Endothelial cell of umbilical vein (primary cell): ENCODE measurements at regions not wholly inside any gene's neighbourhood (a gene's known extent, or its start where the extent isn't known, plus 50 kb on each side); places are given as distances from the start of the nearest gene placed in this dataset.

ENCODE experiments used
- BruUV-seq: library from RNA; stranded (reverse); fragments of 400-500 nt; replicated peaks from 2 replicates; lab custom pipeline; 2021; lab: Mats Ljungman, UMichigan
- CTCF ChIA-PET: fragments of 300-600, 350-600 bp; sonication (Branson Sonifier 250); formaldehyde crosslinking; loops from one replicate; lab custom pipeline; 2021; ENCODE audit warnings: antibody characterized with exemption, inconsistent platforms; lab: Charles Lee
- POLR2A ChIA-PET: fragments of 300-600, 350-600 bp; sonication (Branson Sonifier 250); formaldehyde crosslinking; loops from one replicate; lab custom pipeline; 2021; ENCODE audit warnings: antibody characterized with exemption, inconsistent platforms; lab: Charles Lee
- DNase-seq: peaks from one replicate; pipeline ENCODE4 v3.0.0-alpha.2; 2011; ENCODE audit warnings: low read depth, low spot score
- FAIRE-seq: peaks from 2 replicates; lab custom pipeline; 2011; peaks lifted over from hg19 to GRCh38; lab: Jason Lieb, UNC
- H2AFZ ChIP-seq: 2 replicates; pipeline ENCODE4 v1.6.0; 2012; ENCODE audit warnings: low read depth, low read length, control low read depth, inconsistent platforms
- H3K27ac ChIP-seq: 2 replicates; pipeline ENCODE4 v1.5.1; 2011; ENCODE audit warnings: low read depth, mild to moderate bottlenecking, control low read depth, low read length, moderate library complexity; ENCODE audit not compliant: insufficient read depth
- H3K27me3 ChIP-seq, 2 experiments: 2 replicates each; pipeline versions ENCODE4 v1.6.0 to v1.6.1; 2011; ENCODE audit warnings: low read length in 2 of 2, mixed read lengths in 1 of 2; ENCODE audit not compliant: control insufficient read depth in 2 of 2, insufficient read depth in 2 of 2
- H3K36me3 ChIP-seq, 2 experiments: 2 replicates in 1 of 2; 3 replicates in 1 of 2; pipeline ENCODE4 v1.5.1; 2011; ENCODE audit warnings: low read length in 2 of 2, mild to moderate bottlenecking in 1 of 2, moderate library complexity in 1 of 2; ENCODE audit not compliant: control insufficient read depth in 2 of 2, insufficient read depth in 2 of 2; ENCODE audit errors: extremely low read depth in 1 of 2
- H3K4me1 ChIP-seq: 3 replicates; pipeline ENCODE4 v1.5.1; 2011; ENCODE audit warnings: mild to moderate bottlenecking, low read length; ENCODE audit not compliant: control insufficient read depth, insufficient read depth; ENCODE audit errors: extremely low read depth
- H3K4me2 ChIP-seq: 2 replicates; pipeline ENCODE4 v1.6.1; 2011; ENCODE audit warnings: low read length, control low read depth, mixed read lengths; ENCODE audit not compliant: insufficient read depth
- H3K4me3 ChIP-seq, 3 experiments: fragments of 200-600 bp in 1 of 3; sonication (generic), shearing (Covaris generic) in 1 of 3; replicated peaks in 1 of 3; 2 replicates each; pipeline ENCODE4 v1.5.1; 2011 to 2016; ENCODE audit warnings: control low read depth in 3 of 3, low read length in 3 of 3, mild to moderate bottlenecking in 2 of 3, inconsistent platforms in 1 of 3, low read depth in 1 of 3, moderate library complexity in 1 of 3; ENCODE audit not compliant: insufficient read depth in 1 of 3
- H3K79me2 ChIP-seq: 2 replicates; pipeline ENCODE4 v1.6.0; 2012; ENCODE audit warnings: low read length, inconsistent platforms; ENCODE audit not compliant: control insufficient read depth, insufficient read depth
- H3K9ac ChIP-seq: replicated peaks from 2 replicates; pipeline ENCODE3; 2011; ENCODE audit warnings: low read length, control low read depth; ENCODE audit not compliant: insufficient read depth; ENCODE audit errors: extremely low read depth
- H3K9me1 ChIP-seq: replicated peaks from 3 replicates; pipeline ENCODE4 v1.6.0; 2011; ENCODE audit warnings: mild to moderate bottlenecking, low read length; ENCODE audit not compliant: control insufficient read depth, insufficient read depth; ENCODE audit errors: extremely low read depth
- H3K9me3 ChIP-seq: replicated peaks from 2 replicates; pipeline ENCODE4 v1.5.1; 2012; ENCODE audit warnings: low read length, inconsistent platforms; ENCODE audit not compliant: control insufficient read depth, insufficient read depth
- H4K20me1 ChIP-seq: replicated peaks from 2 replicates; pipeline ENCODE3; 2011; ENCODE audit warnings: mild to moderate bottlenecking, low read length; ENCODE audit not compliant: control insufficient read depth, insufficient read depth; ENCODE audit errors: extremely low read depth
- EZH2 ChIP-seq: IDR thresholded peaks from 2 replicates; pipeline ENCODE4 v1.6.1; 2012; ENCODE audit warnings: borderline replicate concordance, low read depth, mild to moderate bottlenecking, moderate library complexity, low read length, inconsistent platforms; ENCODE audit not compliant: severe bottlenecking
- FOS ChIP-seq: IDR thresholded peaks from 2 replicates; pipeline ENCODE4 v1.6.1; 2011; ENCODE audit warnings: mild to moderate bottlenecking, low read length, moderate library complexity, borderline replicate concordance; ENCODE audit not compliant: insufficient read depth
- GATA2 ChIP-seq: IDR thresholded peaks from 2 replicates; pipeline ENCODE4 v1.7.0; 2011; ENCODE audit warnings: low read depth, mild to moderate bottlenecking, moderate library complexity, mixed read lengths, low read length; ENCODE audit not compliant: insufficient read length, insufficient read depth
- JUN ChIP-seq: IDR thresholded peaks from 2 replicates; pipeline ENCODE4 v1.6.1; 2011; ENCODE audit warnings: borderline replicate concordance, low read depth; ENCODE audit not compliant: insufficient read length, insufficient read depth
- MYC ChIP-seq: IDR thresholded peaks from one replicate; pipeline ENCODE4 v1.6.1; 2011; ENCODE audit warnings: mild to moderate bottlenecking, low read depth, low read length
- POLR2A ChIP-seq: IDR thresholded peaks from 2 replicates; pipeline ENCODE4 v1.6.1; 2012; ENCODE audit warnings: low read depth, mild to moderate bottlenecking, control low read depth, low read length
- POLR2AphosphoS5 ChIP-seq: IDR thresholded peaks from 2 replicates; pipeline ENCODE4 v1.6.1; 2012; ENCODE audit warnings: low read depth, mild to moderate bottlenecking, control low read depth, low read length, moderate library complexity; ENCODE audit not compliant: insufficient read depth
- dilution Hi-C: fragments of 300-500 bp; cut with MboI; formaldehyde crosslinking; loops from one replicate; pipeline ENCODE4 v1.15.0; 2019; ENCODE audit warnings: low sequenced_read_pairs; ENCODE audit not compliant: extremely low pct_ligation_motif_present
- intact Hi-C: fragments of 100-400 bp; cut with micrococcal nuclease; formaldehyde crosslinking; loops from one replicate; pipeline ENCODE4 v1.10.0; 2022
- TF ChIP-seq, protein P1 (sequence below): IDR thresholded peaks from 2 replicates; pipeline ENCODE4 v1.6.1; 2011; ENCODE audit not compliant: insufficient read depth, insufficient read length
- TF ChIP-seq, protein P2 (sequence below), 2 donors: IDR thresholded peaks; 1 replicate in 1 of 2; 2 replicates in 1 of 2; pipeline ENCODE4 v1.5.1; 2011; ENCODE audit warnings: low read length in 2 of 2, mild to moderate bottlenecking in 2 of 2, moderate library complexity in 2 of 2, control low read depth in 1 of 2, inconsistent platforms in 1 of 2, low read depth in 1 of 2; ENCODE audit not compliant: insufficient read depth in 1 of 2; ENCODE audit errors: extremely low read depth in 1 of 2

DNA sequence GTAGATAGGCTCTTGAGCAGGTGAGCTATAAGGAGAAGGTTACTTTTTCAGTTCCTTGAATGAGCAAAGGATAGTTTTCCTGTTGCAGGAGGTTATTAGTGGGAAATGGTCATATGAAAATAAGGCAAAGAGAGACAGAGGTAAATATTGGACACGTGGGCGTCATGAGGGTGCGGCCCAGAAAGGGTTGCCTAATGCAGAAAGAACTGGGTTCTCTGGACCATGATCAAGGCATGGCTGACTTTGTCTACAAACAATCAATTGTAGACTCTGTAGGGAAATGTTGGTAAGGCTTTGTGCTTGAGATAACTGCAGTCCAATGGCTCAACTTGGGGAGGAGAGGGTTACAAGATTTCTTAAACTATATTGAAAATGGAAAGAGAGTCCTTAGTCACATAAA, 585.8 kb downstream of the BCL11A start:
- FAIRE-seq (no peak), DNase-seq (no peak)
- Histone ChIP-seq H3K4me2 (no peak overlapping the region), H3K79me2 (no peaks in the 10 kb centered on the region), H3K27me3 (no peaks in the 10 kb centered on the region), H4K20me1 (no peaks in the 10 kb centered on the region), H3K4me1 (no peaks in the 10 kb centered on the region), H3K9ac (no peak overlapping the region), H3K9me1 (no peaks in the 10 kb centered on the region), H3K36me3 (no peaks in the 10 kb centered on the region), H3K9me3 (peaks cover 8% of the 10 kb centered on the region), H2AFZ (no peak overlapping the region), H3K4me3 (no peak overlapping the region), H3K27ac (no peak overlapping the region)
- dilution Hi-C loops = no loop called here
- BruUV-seq = no TSS peak
- TF ChIP-seq MYC (no peak), EZH2 (no peak), JUN (no peak), FOS (no peak), POLR2A (no peak), GATA2 (no peak), POLR2AphosphoS5 (no peak)
- TF ChIP-seq, protein P1, sequence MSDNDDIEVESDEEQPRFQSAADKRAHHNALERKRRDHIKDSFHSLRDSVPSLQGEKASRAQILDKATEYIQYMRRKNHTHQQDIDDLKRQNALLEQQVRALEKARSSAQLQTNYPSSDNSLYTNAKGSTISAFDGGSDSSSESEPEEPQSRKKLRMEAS = no peak
- TF ChIP-seq, protein P2, sequence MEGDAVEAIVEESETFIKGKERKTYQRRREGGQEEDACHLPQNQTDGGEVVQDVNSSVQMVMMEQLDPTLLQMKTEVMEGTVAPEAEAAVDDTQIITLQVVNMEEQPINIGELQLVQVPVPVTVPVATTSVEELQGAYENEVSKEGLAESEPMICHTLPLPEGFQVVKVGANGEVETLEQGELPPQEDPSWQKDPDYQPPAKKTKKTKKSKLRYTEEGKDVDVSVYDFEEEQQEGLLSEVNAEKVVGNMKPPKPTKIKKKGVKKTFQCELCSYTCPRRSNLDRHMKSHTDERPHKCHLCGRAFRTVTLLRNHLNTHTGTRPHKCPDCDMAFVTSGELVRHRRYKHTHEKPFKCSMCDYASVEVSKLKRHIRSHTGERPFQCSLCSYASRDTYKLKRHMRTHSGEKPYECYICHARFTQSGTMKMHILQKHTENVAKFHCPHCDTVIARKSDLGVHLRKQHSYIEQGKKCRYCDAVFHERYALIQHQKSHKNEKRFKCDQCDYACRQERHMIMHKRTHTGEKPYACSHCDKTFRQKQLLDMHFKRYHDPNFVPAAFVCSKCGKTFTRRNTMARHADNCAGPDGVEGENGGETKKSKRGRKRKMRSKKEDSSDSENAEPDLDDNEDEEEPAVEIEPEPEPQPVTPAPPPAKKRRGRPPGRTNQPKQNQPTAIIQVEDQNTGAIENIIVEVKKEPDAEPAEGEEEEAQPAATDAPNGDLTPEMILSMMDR (IDR thresholded peaks at IDR 0.05; ENCODE audit: extremely low read depth in 1 of 2, insufficient read depth in 1 of 2, low read depth in 1 of 2, low read length in 2 of 2) = no peak
- intact Hi-C loops = no loop called here
- CTCF ChIA-PET = no interaction called here
- POLR2A ChIA-PET = no interaction called here
